HepG2 (cell line): ENCODE measurements at regions not wholly inside any gene's neighbourhood (a gene's known extent, or its start where the extent isn't known, plus 50 kb on each side); places are given as distances from the start of the nearest gene placed in this dataset.

Experiments
- BRCA1 ChIP-seq: sonication (generic); formaldehyde crosslinking; IDR thresholded peaks from 2 replicates; pipeline ENCODE4 v1.4.0; 2020; ENCODE audit warnings: missing genetic modification reagents
- HCFC1 ChIP-seq: fragments of 150-350 bp; IDR thresholded peaks from 2 replicates; pipeline ENCODE4 v1.6.1; 2014; ENCODE audit warnings: low read depth, low read length
- MATR3 ChIP-seq: sonication (generic); formaldehyde crosslinking; IDR thresholded peaks from 2 replicates; pipeline ENCODE4 v1.4.0; 2020; ENCODE audit warnings: missing genetic modification reagents
- ZNF205 ChIP-seq: IDR thresholded peaks from 2 replicates; pipeline ENCODE4 v1.6.1; 2018; ENCODE audit warnings: missing biosample characterization, missing genetic modification reagents
- ZNF598 ChIP-seq: sonication (generic); formaldehyde crosslinking; IDR thresholded peaks from 2 replicates; pipeline ENCODE4 v1.5.1; 2020; ENCODE audit warnings: mild to moderate bottlenecking, missing genetic modification reagents, borderline replicate concordance
- ZNF7 ChIP-seq: IDR thresholded peaks from 2 replicates; pipeline ENCODE4 v1.6.1; 2016; ENCODE audit warnings: missing biosample characterization, missing genetic modification reagents
- ZSCAN30 ChIP-seq: sonication (generic); formaldehyde crosslinking; IDR thresholded peaks from 2 replicates; pipeline ENCODE4 v1.5.0; 2020; ENCODE audit warnings: mild to moderate bottlenecking, missing genetic modification reagents
- ZSCAN9 ChIP-seq: IDR thresholded peaks from 2 replicates; pipeline ENCODE4 v1.6.1; 2016; ENCODE audit warnings: borderline replicate concordance
- TF ChIP-seq, protein P1 (sequence below): sonication (generic); formaldehyde crosslinking; IDR thresholded peaks from 2 replicates; pipeline ENCODE4 v1.4.0; 2020; ENCODE audit warnings: mild to moderate bottlenecking, missing genetic modification reagents
- TF ChIP-seq, protein P2 (sequence below): sonication (generic); formaldehyde crosslinking; IDR thresholded peaks from 2 replicates; pipeline ENCODE4 v1.8.1; 2022; ENCODE audit warnings: low read depth, mild to moderate bottlenecking, missing genetic modification reagents
- TF ChIP-seq, protein P3 (sequence below): sonication (generic); formaldehyde crosslinking; IDR thresholded peaks from 2 replicates; pipeline ENCODE4 v1.4.0; 2020; ENCODE audit warnings: missing genetic modification reagents, borderline replicate concordance
- TF ChIP-seq, protein P4 (sequence below): sonication (generic); formaldehyde crosslinking; IDR thresholded peaks from 2 replicates; pipeline ENCODE4 v1.8.1; 2023; ENCODE audit warnings: mild to moderate bottlenecking, missing genetic modification reagents, borderline replicate concordance
- TF ChIP-seq, protein P5 (sequence below): IDR thresholded peaks from 2 replicates; pipeline ENCODE4 v1.6.1; 2018; ENCODE audit warnings: missing genetic modification reagents

DNA sequence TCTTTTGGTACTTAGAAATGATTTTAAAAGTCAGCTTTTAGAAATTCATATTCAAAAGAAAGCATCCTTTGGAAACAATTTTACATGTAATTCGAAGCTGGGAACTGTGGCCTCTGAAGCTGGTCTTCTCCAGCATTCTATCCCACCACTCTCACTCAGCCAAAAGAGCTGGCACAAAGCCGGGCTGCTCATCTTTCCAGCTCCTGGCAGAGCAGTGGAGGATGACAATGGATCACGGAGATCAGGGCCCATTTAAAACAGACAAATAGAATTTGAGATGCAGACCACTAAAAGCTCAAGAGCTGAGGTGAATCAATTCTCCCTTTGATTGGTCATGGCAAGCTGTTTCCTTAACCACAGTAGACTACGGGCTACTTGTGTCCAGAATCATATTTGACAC is 60.6 kb downstream of the OTOR start (continued):
- TF ChIP-seq, protein P1, sequence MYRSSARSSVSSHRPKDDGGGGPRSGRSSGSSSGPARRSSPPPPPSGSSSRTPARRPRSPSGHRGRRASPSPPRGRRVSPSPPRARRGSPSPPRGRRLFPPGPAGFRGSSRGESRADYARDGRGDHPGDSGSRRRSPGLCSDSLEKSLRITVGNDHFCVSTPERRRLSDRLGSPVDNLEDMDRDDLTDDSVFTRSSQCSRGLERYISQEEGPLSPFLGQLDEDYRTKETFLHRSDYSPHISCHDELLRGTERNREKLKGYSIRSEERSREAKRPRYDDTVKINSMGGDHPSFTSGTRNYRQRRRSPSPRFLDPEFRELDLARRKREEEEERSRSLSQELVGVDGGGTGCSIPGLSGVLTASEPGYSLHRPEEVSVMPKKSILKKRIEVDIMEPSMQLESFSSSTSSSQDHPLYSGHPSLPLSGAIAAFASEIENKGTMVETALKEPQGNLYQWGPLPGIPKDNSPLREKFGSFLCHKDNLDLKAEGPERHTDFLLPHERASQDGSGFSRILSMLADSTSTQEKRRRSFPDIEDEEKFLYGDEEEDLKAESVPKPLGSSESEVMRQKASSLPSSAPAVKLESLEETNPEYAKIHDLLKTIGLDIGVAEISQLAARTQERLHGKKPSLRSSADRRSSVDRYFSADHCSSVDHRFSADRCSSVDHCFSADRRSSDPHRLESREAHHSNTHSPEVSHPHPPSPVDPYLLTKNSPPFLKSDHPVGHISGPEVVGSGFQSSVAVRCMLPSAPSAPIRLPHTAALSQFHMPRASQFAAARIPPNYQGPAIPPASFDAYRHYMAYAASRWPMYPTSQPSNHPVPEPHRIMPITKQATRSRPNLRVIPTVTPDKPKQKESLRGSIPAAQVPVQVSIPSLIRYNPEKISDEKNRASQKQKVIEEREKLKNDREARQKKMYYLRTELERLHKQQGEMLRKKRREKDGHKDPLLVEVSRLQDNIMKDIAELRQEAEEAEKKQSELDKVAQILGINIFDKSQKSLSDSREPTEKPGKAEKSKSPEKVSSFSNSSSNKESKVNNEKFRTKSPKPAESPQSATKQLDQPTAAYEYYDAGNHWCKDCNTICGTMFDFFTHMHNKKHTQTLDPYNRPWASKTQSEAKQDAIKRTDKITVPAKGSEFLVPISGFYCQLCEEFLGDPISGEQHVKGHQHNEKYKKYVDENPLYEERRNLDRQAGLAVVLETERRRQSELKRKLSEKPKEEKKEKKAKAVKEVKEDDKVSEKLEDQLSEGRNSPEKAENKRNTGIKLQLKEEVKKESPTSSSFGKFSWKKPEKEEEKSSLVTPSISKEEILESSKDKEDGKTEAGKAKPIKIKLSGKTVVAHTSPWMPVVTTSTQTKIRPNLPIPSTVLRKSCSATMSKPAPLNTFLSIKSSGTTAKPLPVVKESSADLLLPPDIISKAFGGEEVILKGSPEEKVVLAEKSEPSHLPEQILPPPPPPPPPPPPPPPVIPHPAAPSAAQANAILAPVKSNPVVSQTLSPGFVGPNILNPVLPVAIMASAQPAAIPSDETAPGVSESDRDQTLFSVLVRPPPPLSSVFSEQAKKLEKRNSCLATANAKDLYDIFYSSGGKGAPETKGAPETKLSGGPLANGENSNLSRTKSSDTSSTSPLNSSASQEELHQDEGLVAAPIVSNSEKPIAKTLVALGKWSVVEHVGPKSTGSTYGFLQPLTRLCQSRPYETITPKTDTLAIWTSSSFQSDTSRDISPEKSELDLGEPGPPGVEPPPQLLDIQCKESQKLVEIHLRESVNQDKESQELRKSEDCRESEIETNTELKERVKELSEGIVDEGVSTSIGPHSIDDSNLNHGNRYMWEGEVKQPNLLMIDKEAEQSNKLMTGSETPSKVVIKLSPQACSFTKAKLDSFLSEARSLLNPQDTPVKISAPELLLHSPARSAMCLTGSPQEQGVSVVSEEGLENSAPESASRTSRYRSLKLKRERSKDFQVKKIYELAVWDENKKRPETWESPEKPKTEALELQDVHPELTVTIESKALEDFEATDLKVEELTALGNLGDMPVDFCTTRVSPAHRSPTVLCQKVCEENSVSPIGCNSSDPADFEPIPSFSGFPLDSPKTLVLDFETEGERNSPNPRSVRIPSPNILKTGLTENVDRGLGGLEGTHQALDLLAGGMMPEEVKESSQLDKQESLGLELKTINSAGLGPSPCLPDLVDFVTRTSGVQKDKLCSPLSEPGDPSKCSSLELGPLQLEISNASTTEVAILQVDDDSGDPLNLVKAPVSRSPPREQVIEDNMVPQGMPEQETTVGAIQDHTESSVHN = no peak
- TF ChIP-seq, protein P2, sequence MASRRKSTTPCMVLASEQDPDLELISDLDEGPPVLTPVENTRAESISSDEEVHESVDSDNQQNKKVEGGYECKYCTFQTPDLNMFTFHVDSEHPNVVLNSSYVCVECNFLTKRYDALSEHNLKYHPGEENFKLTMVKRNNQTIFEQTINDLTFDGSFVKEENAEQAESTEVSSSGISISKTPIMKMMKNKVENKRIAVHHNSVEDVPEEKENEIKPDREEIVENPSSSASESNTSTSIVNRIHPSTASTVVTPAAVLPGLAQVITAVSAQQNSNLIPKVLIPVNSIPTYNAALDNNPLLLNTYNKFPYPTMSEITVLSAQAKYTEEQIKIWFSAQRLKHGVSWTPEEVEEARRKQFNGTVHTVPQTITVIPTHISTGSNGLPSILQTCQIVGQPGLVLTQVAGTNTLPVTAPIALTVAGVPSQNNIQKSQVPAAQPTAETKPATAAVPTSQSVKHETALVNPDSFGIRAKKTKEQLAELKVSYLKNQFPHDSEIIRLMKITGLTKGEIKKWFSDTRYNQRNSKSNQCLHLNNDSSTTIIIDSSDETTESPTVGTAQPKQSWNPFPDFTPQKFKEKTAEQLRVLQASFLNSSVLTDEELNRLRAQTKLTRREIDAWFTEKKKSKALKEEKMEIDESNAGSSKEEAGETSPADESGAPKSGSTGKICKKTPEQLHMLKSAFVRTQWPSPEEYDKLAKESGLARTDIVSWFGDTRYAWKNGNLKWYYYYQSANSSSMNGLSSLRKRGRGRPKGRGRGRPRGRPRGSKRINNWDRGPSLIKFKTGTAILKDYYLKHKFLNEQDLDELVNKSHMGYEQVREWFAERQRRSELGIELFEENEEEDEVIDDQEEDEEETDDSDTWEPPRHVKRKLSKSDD (CRISPR knock-in tag) = no peak
- TF ChIP-seq, protein P3, sequence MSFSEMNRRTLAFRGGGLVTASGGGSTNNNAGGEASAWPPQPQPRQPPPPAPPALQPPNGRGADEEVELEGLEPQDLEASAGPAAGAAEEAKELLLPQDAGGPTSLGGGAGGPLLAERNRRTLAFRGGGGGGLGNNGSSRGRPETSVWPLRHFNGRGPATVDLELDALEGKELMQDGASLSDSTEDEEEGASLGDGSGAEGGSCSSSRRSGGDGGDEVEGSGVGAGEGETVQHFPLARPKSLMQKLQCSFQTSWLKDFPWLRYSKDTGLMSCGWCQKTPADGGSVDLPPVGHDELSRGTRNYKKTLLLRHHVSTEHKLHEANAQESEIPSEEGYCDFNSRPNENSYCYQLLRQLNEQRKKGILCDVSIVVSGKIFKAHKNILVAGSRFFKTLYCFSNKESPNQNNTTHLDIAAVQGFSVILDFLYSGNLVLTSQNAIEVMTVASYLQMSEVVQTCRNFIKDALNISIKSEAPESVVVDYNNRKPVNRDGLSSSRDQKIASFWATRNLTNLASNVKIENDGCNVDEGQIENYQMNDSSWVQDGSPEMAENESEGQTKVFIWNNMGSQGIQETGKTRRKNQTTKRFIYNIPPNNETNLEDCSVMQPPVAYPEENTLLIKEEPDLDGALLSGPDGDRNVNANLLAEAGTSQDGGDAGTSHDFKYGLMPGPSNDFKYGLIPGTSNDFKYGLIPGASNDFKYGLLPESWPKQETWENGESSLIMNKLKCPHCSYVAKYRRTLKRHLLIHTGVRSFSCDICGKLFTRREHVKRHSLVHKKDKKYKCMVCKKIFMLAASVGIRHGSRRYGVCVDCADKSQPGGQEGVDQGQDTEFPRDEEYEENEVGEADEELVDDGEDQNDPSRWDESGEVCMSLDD (CRISPR knock-in tag) = no peak
- TF ChIP-seq ZNF7 (CRISPR knock-in tag) (no peak), MATR3 (CRISPR knock-in tag) (no peak), ZSCAN30 (no peak), ZSCAN9 (CRISPR knock-in tag) (no peak), BRCA1 (no peak), HCFC1 (no peak), ZNF205 (CRISPR knock-in tag) (no peak), ZNF598 (CRISPR knock-in tag) (no peak)
- TF ChIP-seq, protein P4, sequence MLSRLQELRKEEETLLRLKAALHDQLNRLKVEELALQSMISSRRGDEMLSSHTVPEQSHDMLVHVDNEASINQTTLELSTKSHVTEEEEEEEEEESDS (CRISPR knock-in tag) = no peak
- TF ChIP-seq, protein P5, sequence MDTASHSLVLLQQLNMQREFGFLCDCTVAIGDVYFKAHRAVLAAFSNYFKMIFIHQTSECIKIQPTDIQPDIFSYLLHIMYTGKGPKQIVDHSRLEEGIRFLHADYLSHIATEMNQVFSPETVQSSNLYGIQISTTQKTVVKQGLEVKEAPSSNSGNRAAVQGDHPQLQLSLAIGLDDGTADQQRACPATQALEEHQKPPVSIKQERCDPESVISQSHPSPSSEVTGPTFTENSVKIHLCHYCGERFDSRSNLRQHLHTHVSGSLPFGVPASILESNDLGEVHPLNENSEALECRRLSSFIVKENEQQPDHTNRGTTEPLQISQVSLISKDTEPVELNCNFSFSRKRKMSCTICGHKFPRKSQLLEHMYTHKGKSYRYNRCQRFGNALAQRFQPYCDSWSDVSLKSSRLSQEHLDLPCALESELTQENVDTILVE (CRISPR knock-in tag) = no peak
